HepG2 (cell line): ENCODE measurements at regions not wholly inside any gene's neighbourhood (a gene's known extent, or its start where the extent isn't known, plus 50 kb on each side); places are given as distances from the start of the nearest gene placed in this dataset.

ENCODE experiments used
- ATAC-seq: fragments of 200-7000 bp; cut with Tn5 transposase; 3 replicates; pipeline ENCODE4 v1.9.1; 2020; ENCODE audit warnings: mild to moderate bottlenecking, moderate library complexity
- BruUV-seq: library from RNA; stranded (reverse); fragments of 400-500 nt; replicated peaks from 2 replicates; lab custom pipeline; 2021; lab: Mats Ljungman, UMichigan
- CTCF ChIA-PET: fragments of 300-600 bp; formaldehyde crosslinking; extraction: SDS; loops from one replicate; lab custom pipeline; 2021; ENCODE audit warnings: low total read pairs, inconsistent platforms, low intra/inter-chr PET ratio; lab: Yijun Ruan, JAX
- POLR2A ChIA-PET: fragments of 350-600 bp; sonication (Branson Sonifier 250); formaldehyde crosslinking; loops from one replicate; lab custom pipeline; 2020; ENCODE audit warnings: antibody characterized with exemption, inconsistent platforms; lab: Yijun Ruan, JAX
- DNase-seq: peaks from one replicate; pipeline ENCODE4 v3.0.0-alpha.2; 2015; ENCODE audit warnings: low spot score
- FAIRE-seq: peaks from 3 replicates; lab custom pipeline; 2011; peaks lifted over from hg19 to GRCh38; lab: Jason Lieb, UNC
- H2AFZ ChIP-seq: one replicate; pipeline ENCODE4 v1.6.1; 2011; ENCODE audit warnings: low read length, inconsistent platforms
- H3K27ac ChIP-seq: fragments of 300-600 bp; 3 replicates; pipeline ENCODE4 v1.8.0; 2011; ENCODE audit warnings: mixed run types, mild to moderate bottlenecking, mixed read lengths, low read length, inconsistent platforms; ENCODE audit not compliant: insufficient read depth; ENCODE audit errors: extremely low read length
- H3K27me3 ChIP-seq, 2 experiments: fragments of 200-600 bp in 1 of 2; 2 replicates in 1 of 2; 3 replicates in 1 of 2; pipeline versions ENCODE4 v1.6.0 to v1.8.0; 2011; ENCODE audit warnings: low read length in 2 of 2, mild to moderate bottlenecking in 2 of 2, moderate library complexity in 2 of 2, inconsistent platforms in 1 of 2; ENCODE audit not compliant: insufficient read depth in 2 of 2, control insufficient read depth in 1 of 2
- H3K36me3 ChIP-seq, 2 experiments: fragments of 200-600 bp in 1 of 2; replicated peaks in 1 of 2; 2 replicates in 1 of 2; 3 replicates in 1 of 2; pipeline versions ENCODE4 v1.5.1 to v1.8.0; 2011; ENCODE audit warnings: low read length in 2 of 2, inconsistent platforms in 1 of 2; ENCODE audit not compliant: insufficient read depth in 2 of 2, control insufficient read depth in 1 of 2
- H3K4me1 ChIP-seq: 2 replicates; pipeline ENCODE4 v1.5.1; 2012; ENCODE audit warnings: low read length, inconsistent platforms; ENCODE audit not compliant: insufficient read depth
- H3K4me2 ChIP-seq: 2 replicates; pipeline ENCODE4 v1.6.0; 2011; ENCODE audit warnings: low read depth, low read length, inconsistent platforms
- H3K4me3 ChIP-seq, 3 experiments: fragments of 200-600 bp in 1 of 3; sonication (generic), shearing (Covaris generic) in 1 of 3; replicated peaks in 1 of 3; 2 replicates each; pipeline ENCODE4 v1.5.1; 2011 to 2016; ENCODE audit warnings: low read length in 3 of 3, inconsistent platforms in 2 of 3, low read depth in 2 of 3, mild to moderate bottlenecking in 2 of 3, control low read depth in 1 of 3, mixed read lengths in 1 of 3; ENCODE audit not compliant: insufficient read depth in 1 of 3
- H3K79me2 ChIP-seq: one replicate; pipeline ENCODE4 v1.6.1; 2011; ENCODE audit warnings: low read length, inconsistent platforms; ENCODE audit not compliant: insufficient read depth
- H3K9ac ChIP-seq: 2 replicates; pipeline ENCODE4 v1.6.0; 2011; ENCODE audit warnings: mild to moderate bottlenecking, low read depth, low read length, inconsistent platforms; ENCODE audit not compliant: insufficient read depth
- H3K9me3 ChIP-seq: 2 replicates; pipeline ENCODE4 v1.5.1; 2012; ENCODE audit warnings: mild to moderate bottlenecking, low read length
- H4K20me1 ChIP-seq: 2 replicates; pipeline ENCODE4 v1.6.0; 2011; ENCODE audit warnings: inconsistent platforms, mild to moderate bottlenecking, low read length, moderate library complexity; ENCODE audit not compliant: insufficient read depth
- HNRNPUL1 ChIP-seq: fragments of 200-400 bp; formaldehyde crosslinking; IDR thresholded peaks from 2 replicates; pipeline ENCODE4 v1.6.1; 2017; ENCODE audit warnings: low read depth, mild to moderate bottlenecking, low read length, moderate library complexity
- MXD4 ChIP-seq: IDR thresholded peaks from 2 replicates; pipeline ENCODE4 v1.6.1; 2016; ENCODE audit warnings: mild to moderate bottlenecking, missing biosample characterization, missing genetic modification reagents
- NFIC ChIP-seq: IDR thresholded peaks from 2 replicates; pipeline ENCODE4 v1.6.1; 2012; ENCODE audit warnings: mild to moderate bottlenecking, low read length, inconsistent platforms
- NR2F6 ChIP-seq, 2 experiments: IDR thresholded peaks; 2 replicates each; pipeline ENCODE4 v1.6.1; 2016; ENCODE audit warnings: antibody characterized with exemption in 1 of 2, mild to moderate bottlenecking in 1 of 2
- RAD21 ChIP-seq: fragments of 450-650 bp; formaldehyde crosslinking; IDR thresholded peaks from 2 replicates; pipeline ENCODE4 v1.5.0; 2020; ENCODE audit warnings: mild to moderate bottlenecking
- SMC3 ChIP-seq: IDR thresholded peaks from 2 replicates; pipeline ENCODE4 v1.6.1; 2011; ENCODE audit warnings: low read length, improper control_type of control experiment
- SP2 ChIP-seq: sonication (generic); formaldehyde crosslinking; IDR thresholded peaks from 2 replicates; pipeline ENCODE4 v1.5.1; 2020; ENCODE audit warnings: mild to moderate bottlenecking, missing genetic modification reagents
- STAG1 ChIP-seq: sonication (generic); formaldehyde crosslinking; IDR thresholded peaks from 2 replicates; pipeline ENCODE4 v1.4.0; 2020; ENCODE audit warnings: missing genetic modification reagents
- ZNF24 ChIP-seq: fragments of 450-650 bp; IDR thresholded peaks from 2 replicates; pipeline ENCODE4 v1.6.1; 2017; ENCODE audit warnings: antibody characterized with exemption, mild to moderate bottlenecking
- WGBS: methylation state at CpG from one replicate; pipeline ENCODE4 v1.1.6; 2017; ENCODE audit warnings: low lambda C conversion rate; 5-methylcytosine and 5-hydroxymethylcytosine counted together
- in situ Hi-C: cut with HindIII; loops from 2 replicates; pipeline ENCODE4 v1.10.0; 2017; ENCODE audit warnings: low pct_unique_long_range_greater_than_20kb; ENCODE audit not compliant: extremely low pct_ligation_motif_present
- intact Hi-C: fragments of 100-400 bp; cut with micrococcal nuclease; formaldehyde crosslinking; loops from one replicate; pipeline ENCODE4 v1.10.0; 2022; ENCODE audit not compliant: unreplicated experiment
- TF ChIP-seq, protein P1 (sequence below): IDR thresholded peaks from 2 replicates; pipeline ENCODE4 v1.4.0; 2020; ENCODE audit warnings: mild to moderate bottlenecking, missing genetic modification reagents
- TF ChIP-seq, protein P2 (sequence below): fragments of 450-650 bp; IDR thresholded peaks from 2 replicates; pipeline ENCODE4 v1.6.1; 2017
- TF ChIP-seq, protein P3 (sequence below): sonication (generic); formaldehyde crosslinking; IDR thresholded peaks from 2 replicates; pipeline ENCODE4 v1.5.0; 2020; ENCODE audit warnings: mild to moderate bottlenecking, missing genetic modification reagents, moderate library complexity
- TF ChIP-seq, protein P4 (sequence below): IDR thresholded peaks from 2 replicates; pipeline ENCODE4 v1.6.1; 2012; ENCODE audit warnings: low read depth, low read length, improper control_type of control experiment

DNA sequence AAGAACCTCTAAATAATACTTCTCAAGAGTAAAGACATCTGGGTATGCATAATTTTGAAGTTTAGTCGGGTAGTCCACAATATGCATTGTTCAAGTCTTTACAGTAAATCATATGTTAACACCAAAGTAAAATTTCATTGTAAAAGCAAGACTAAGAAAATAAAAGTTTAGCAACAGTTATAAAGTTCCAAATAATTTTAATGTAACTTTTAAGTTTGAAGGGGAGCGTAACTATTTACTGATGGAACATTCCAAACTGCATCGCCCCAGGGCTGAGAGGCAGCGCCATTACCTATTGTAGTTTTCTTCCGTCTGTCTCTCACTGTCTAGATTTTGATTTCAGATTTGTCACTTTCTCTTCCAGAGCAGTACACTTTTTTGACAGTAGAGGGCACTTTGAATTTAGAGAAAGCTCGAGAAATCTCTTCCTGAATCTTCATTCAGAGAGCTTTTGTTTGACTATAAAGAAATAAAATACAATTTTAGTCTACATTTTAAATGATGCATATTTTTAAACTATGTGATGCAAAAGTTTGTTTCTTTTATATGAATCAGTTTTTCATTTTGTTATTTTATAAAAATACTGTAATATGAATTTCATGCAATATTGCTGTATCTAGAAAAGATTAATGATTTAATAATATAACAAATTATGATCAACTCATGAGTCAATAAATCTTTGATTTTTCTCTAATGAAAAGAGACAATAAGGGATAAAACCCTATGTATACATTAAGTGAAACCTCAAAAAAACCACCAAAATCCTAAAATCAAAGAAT, 389.8 kb downstream of the FIGN start:
- Histone ChIP-seq H3K9ac (no peak overlapping the region), H4K20me1 (no peaks in the 10 kb centered on the region), H3K4me3 (no peak overlapping the region), H3K4me1 (no peaks in the 10 kb centered on the region), H3K36me3 (no peaks in the 10 kb centered on the region), H3K9me3 (no peaks in the 10 kb centered on the region), H2AFZ (no peak overlapping the region), H3K79me2 (no peaks in the 10 kb centered on the region), H3K4me2 (no peak overlapping the region), H3K27ac (no peak overlapping the region), H3K27me3 (no peaks in the 10 kb centered on the region)
- ATAC-seq (peak; percentile 66), DNase-seq (peak; percentile 59), FAIRE-seq (peak; percentile 57)
- ChIA-PET CTCF (interaction anchor here (0.8 to 2.1 kb wide), 4 partner anchors 265 to 1133 kb away, joined by 3 to 11 read pairs (median 7); no protein-coding TSS in a partner anchor), POLR2A (no interaction called here)
- in situ Hi-C loops (loop anchor here (5.0 to 25.0 kb wide), 3 partner anchors 539 to 1141 kb away; no protein-coding TSS in a partner anchor), intact Hi-C loops (loop anchor here (1.0 to 10.0 kb wide), 7 partner anchors 126 to 1084 kb away; no protein-coding TSS in a partner anchor)
- 3% methylated on average over 6 of the region's 6 CpGs for WGBS
- BruUV-seq = no TSS peak
- TF ChIP-seq ZNF24 = 0 out of 2 replicates have a peak, but pooled peaks have one; percentile 39
- TF ChIP-seq, protein P1, sequence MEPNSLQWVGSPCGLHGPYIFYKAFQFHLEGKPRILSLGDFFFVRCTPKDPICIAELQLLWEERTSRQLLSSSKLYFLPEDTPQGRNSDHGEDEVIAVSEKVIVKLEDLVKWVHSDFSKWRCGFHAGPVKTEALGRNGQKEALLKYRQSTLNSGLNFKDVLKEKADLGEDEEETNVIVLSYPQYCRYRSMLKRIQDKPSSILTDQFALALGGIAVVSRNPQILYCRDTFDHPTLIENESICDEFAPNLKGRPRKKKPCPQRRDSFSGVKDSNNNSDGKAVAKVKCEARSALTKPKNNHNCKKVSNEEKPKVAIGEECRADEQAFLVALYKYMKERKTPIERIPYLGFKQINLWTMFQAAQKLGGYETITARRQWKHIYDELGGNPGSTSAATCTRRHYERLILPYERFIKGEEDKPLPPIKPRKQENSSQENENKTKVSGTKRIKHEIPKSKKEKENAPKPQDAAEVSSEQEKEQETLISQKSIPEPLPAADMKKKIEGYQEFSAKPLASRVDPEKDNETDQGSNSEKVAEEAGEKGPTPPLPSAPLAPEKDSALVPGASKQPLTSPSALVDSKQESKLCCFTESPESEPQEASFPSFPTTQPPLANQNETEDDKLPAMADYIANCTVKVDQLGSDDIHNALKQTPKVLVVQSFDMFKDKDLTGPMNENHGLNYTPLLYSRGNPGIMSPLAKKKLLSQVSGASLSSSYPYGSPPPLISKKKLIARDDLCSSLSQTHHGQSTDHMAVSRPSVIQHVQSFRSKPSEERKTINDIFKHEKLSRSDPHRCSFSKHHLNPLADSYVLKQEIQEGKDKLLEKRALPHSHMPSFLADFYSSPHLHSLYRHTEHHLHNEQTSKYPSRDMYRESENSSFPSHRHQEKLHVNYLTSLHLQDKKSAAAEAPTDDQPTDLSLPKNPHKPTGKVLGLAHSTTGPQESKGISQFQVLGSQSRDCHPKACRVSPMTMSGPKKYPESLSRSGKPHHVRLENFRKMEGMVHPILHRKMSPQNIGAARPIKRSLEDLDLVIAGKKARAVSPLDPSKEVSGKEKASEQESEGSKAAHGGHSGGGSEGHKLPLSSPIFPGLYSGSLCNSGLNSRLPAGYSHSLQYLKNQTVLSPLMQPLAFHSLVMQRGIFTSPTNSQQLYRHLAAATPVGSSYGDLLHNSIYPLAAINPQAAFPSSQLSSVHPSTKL (CRISPR knock-in tag) = peak; percentile 12; the same call in 1 of the 2 replicates
- no peak for TF ChIP-seq NR2F6 (IDR thresholded peaks at IDR 0.05)
- no peak for TF ChIP-seq NR2F6 (CRISPR knock-in tag; IDR thresholded peaks at IDR 0.05)
- no peak for TF ChIP-seq SP2
- TF ChIP-seq NFIC = 0 out of 2 replicates have a peak, but pooled peaks have one; percentile 12
- TF ChIP-seq SMC3 = peak; percentile 86
- TF ChIP-seq RAD21 = peak; percentile 42; the same call in 1 of the 2 replicates
- TF ChIP-seq, protein P2, sequence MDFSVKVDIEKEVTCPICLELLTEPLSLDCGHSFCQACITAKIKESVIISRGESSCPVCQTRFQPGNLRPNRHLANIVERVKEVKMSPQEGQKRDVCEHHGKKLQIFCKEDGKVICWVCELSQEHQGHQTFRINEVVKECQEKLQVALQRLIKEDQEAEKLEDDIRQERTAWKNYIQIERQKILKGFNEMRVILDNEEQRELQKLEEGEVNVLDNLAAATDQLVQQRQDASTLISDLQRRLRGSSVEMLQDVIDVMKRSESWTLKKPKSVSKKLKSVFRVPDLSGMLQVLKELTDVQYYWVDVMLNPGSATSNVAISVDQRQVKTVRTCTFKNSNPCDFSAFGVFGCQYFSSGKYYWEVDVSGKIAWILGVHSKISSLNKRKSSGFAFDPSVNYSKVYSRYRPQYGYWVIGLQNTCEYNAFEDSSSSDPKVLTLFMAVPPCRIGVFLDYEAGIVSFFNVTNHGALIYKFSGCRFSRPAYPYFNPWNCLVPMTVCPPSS = no peak
- TF ChIP-seq MXD4 = no peak
- TF ChIP-seq STAG1 (CRISPR knock-in tag) = peak; percentile 80
- TF ChIP-seq, protein P3, sequence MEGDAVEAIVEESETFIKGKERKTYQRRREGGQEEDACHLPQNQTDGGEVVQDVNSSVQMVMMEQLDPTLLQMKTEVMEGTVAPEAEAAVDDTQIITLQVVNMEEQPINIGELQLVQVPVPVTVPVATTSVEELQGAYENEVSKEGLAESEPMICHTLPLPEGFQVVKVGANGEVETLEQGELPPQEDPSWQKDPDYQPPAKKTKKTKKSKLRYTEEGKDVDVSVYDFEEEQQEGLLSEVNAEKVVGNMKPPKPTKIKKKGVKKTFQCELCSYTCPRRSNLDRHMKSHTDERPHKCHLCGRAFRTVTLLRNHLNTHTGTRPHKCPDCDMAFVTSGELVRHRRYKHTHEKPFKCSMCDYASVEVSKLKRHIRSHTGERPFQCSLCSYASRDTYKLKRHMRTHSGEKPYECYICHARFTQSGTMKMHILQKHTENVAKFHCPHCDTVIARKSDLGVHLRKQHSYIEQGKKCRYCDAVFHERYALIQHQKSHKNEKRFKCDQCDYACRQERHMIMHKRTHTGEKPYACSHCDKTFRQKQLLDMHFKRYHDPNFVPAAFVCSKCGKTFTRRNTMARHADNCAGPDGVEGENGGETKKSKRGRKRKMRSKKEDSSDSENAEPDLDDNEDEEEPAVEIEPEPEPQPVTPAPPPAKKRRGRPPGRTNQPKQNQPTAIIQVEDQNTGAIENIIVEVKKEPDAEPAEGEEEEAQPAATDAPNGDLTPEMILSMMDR = peak; percentile 72
- TF ChIP-seq HNRNPUL1 = peak; percentile 21; the same call in 1 of the 2 replicates
- TF ChIP-seq, protein P4, sequence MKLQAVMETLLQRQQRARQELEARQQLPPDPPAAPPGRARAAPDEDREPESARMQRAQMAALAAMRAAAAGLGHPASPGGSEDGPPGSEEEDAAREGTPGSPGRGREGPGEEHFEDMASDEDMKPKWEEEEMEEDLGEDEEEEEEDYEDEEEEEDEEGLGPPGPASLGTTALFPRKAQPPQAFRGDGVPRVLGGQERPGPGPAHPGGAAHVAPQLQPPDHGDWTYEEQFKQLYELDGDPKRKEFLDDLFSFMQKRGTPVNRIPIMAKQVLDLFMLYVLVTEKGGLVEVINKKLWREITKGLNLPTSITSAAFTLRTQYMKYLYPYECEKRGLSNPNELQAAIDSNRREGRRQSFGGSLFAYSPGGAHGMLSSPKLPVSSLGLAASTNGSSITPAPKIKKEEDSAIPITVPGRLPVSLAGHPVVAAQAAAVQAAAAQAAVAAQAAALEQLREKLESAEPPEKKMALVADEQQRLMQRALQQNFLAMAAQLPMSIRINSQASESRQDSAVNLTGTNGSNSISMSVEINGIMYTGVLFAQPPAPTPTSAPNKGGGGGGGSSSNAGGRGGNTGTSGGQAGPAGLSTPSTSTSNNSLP = 0 out of 2 replicates have a peak, but pooled peaks have one; percentile 26
